MCF 10A (cell line): ENCODE measurements at regions not wholly inside any gene's neighbourhood (a gene's known extent, or its start where the extent isn't known, plus 50 kb on each side); places are given as distances from the start of the nearest gene placed in this dataset.
A peak's percentile ranks its signal among the peaks of the same experiment; 100 is the strongest.

Experiments used
- BruUV-seq: library from RNA; stranded (reverse); fragments of 400-500 nt; replicated peaks from 2 replicates; lab custom pipeline; 2021; lab: Mats Ljungman, UMichigan
- CTCF ChIA-PET: fragments of 300-600 bp; sonication (Branson Sonifier 250); formaldehyde crosslinking; extraction: SDS; loops from one replicate; lab custom pipeline; 2021; ENCODE audit warnings: antibody characterized with exemption, inconsistent platforms; lab: Yijun Ruan, JAX
- POLR2A ChIA-PET: fragments of 300-600, 350-650 bp; sonication (Branson Sonifier 250); formaldehyde crosslinking; extraction: SDS; loops from one replicate; lab custom pipeline; 2020; ENCODE audit warnings: antibody characterized with exemption, inconsistent platforms; lab: Yijun Ruan, JAX
- DNase-seq: peaks from one replicate; pipeline ENCODE4 v3.0.0-alpha.2; 2018; ENCODE audit not compliant: unreplicated experiment
- H3K27ac Mint-ChIP-seq: one replicate; pipeline ENCODE4 v1.8.0; 2022; ENCODE audit warnings: mild to moderate bottlenecking, low read depth, mixed read lengths; ENCODE audit not compliant: unreplicated experiment
- H3K27me3 Mint-ChIP-seq: one replicate; pipeline ENCODE4 v1.8.0; 2022; ENCODE audit warnings: mixed read lengths; ENCODE audit not compliant: insufficient read depth, unreplicated experiment
- H3K36me3 Mint-ChIP-seq: one replicate; pipeline ENCODE4 v1.8.0; 2022; ENCODE audit warnings: mild to moderate bottlenecking, moderate library complexity, mixed read lengths; ENCODE audit not compliant: insufficient read depth, unreplicated experiment
- H3K4me1 Mint-ChIP-seq: one replicate; pipeline ENCODE4 v1.8.0; 2022; ENCODE audit warnings: mixed read lengths; ENCODE audit not compliant: insufficient read depth, unreplicated experiment
- H3K4me3 Mint-ChIP-seq: one replicate; pipeline ENCODE4 v1.8.0; 2022; ENCODE audit warnings: mild to moderate bottlenecking, moderate library complexity, mixed read lengths; ENCODE audit not compliant: unreplicated experiment
- H3K9me3 Mint-ChIP-seq: one replicate; pipeline ENCODE4 v1.8.0; 2022; ENCODE audit warnings: mixed read lengths; ENCODE audit not compliant: unreplicated experiment
- intact Hi-C: fragments of 100-400 bp; cut with micrococcal nuclease; formaldehyde crosslinking; loops from 2 replicates; pipeline ENCODE4 v1.14.1; 2022
- TF ChIP-seq, protein P1 (sequence below): fragments of 200-600 bp; IDR thresholded peaks from one replicate; pipeline ENCODE4 v1.8.0; 2022; ENCODE audit warnings: antibody characterized with exemption, mild to moderate bottlenecking; ENCODE audit not compliant: unreplicated experiment

DNA sequence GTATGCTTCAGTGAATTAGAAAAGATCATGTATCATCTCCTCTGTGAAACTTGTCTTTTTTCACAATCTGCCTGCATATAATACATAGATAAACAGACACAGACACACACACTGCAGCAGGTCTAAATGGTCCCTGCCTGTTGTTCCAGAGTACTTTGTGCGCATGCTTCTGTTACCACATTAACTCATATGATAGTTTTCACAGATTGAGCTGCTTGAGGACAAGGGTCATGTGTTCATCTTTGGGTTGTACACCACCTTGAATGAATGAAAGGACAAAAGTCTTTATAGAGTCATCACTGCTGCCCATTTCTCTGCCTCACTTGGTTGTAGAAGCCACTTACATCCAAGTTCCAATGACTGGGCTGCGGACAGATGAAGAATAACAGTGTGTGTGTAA is 72.7 kb upstream of the GLS start:
- intact Hi-C loops = no loop called here
- H3K36me3 Mint-ChIP-seq = no peaks in the 10 kb centered on the region
- POLR2A ChIA-PET = no interaction called here
- no peaks in the 10 kb centered on the region for H3K9me3 Mint-ChIP-seq
- peaks cover 10% of the 10 kb centered on the region for H3K4me1 Mint-ChIP-seq
- no peaks in the 10 kb centered on the region for H3K27me3 Mint-ChIP-seq
- DNase-seq = no peak
- no peak overlapping the region for H3K27ac Mint-ChIP-seq
- BruUV-seq = no TSS peak
- CTCF ChIA-PET = interaction anchor here (0.6 kb wide), 2 partner anchors 424 to 1185 kb away, joined by 3 to 4 read pairs; no protein-coding TSS in a partner anchor
- H3K4me3 Mint-ChIP-seq = no peak overlapping the region
- TF ChIP-seq, protein P1, sequence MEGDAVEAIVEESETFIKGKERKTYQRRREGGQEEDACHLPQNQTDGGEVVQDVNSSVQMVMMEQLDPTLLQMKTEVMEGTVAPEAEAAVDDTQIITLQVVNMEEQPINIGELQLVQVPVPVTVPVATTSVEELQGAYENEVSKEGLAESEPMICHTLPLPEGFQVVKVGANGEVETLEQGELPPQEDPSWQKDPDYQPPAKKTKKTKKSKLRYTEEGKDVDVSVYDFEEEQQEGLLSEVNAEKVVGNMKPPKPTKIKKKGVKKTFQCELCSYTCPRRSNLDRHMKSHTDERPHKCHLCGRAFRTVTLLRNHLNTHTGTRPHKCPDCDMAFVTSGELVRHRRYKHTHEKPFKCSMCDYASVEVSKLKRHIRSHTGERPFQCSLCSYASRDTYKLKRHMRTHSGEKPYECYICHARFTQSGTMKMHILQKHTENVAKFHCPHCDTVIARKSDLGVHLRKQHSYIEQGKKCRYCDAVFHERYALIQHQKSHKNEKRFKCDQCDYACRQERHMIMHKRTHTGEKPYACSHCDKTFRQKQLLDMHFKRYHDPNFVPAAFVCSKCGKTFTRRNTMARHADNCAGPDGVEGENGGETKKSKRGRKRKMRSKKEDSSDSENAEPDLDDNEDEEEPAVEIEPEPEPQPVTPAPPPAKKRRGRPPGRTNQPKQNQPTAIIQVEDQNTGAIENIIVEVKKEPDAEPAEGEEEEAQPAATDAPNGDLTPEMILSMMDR = no peak

DNA sequence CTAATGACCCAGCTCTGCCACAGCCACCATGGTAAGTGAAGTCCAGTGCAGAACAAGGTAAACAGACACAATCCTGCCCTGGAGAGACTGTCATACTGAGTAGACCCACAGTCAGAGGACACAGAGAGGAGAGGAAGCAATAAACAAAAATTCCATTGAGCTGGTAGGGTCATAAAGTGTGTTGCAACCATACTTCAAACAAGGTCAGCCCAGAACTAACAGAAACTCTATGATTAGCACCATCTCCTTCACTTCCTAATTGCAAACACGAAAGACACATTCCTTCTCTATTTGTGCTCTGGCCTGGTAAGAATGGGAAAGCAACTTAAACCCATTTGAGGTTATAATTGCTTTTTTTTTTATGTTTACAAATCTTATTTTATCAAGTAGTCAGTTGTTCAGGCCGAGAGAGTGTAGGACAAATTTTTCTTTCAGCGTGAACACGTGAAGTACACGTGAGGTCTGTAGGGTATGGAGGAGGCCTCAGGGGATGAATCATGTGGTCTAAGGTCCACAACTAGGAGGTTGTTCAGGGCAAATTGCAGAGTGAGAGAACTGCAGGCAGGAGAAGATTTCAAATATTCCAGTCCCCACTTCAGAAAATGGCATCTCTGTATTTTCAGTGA is 71.4 kb upstream of the GLS start:
- intact Hi-C loops = no loop called here
- Mint-ChIP-seq H3K27ac (no peak overlapping the region), H3K4me3 (no peak overlapping the region), H3K27me3 (no peaks in the 10 kb centered on the region), H3K36me3 (no peaks in the 10 kb centered on the region), H3K9me3 (no peaks in the 10 kb centered on the region), H3K4me1 (peaks cover 10% of the 10 kb centered on the region)
- ChIA-PET POLR2A (no interaction called here), CTCF (interaction anchor here (0.6 to 1.2 kb wide), 3 partner anchors 26 to 129 kb away, joined by 3 read pairs; no protein-coding TSS in a partner anchor)
- no TSS peak for BruUV-seq
- no peak for DNase-seq
- TF ChIP-seq, protein P1 = no peak

DNA sequence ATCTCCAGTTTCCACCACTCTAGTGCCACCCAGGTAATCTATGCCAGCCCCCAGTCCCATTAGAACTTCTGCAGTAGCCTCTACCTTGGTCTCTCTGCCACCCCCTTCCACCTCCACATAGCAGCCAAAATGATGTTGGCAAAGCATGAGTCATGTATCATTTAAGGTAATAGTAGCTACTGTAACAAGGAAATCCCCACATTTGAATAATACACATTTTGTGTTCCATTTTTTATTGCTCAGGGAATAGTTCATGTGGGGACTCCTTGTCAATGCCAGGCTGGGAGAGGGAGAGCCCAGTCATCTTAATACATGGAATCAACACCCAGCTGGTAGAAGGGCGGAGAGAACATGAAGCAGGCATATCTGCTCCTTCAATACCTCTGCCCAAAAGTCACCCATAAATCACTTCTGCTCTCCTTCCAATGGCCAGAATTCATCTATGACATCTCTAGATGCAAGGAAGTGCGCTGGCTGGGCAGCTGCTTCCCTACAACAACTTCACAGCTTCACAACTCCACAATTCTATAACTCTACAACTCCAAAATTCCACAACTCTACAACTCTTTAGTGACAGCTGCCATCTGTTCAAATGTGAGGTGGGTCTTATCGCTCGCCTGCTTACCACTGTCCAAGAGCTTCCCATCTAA is 70.6 kb upstream of the GLS start:
- H3K4me3 Mint-ChIP-seq = no peak overlapping the region

DNA sequence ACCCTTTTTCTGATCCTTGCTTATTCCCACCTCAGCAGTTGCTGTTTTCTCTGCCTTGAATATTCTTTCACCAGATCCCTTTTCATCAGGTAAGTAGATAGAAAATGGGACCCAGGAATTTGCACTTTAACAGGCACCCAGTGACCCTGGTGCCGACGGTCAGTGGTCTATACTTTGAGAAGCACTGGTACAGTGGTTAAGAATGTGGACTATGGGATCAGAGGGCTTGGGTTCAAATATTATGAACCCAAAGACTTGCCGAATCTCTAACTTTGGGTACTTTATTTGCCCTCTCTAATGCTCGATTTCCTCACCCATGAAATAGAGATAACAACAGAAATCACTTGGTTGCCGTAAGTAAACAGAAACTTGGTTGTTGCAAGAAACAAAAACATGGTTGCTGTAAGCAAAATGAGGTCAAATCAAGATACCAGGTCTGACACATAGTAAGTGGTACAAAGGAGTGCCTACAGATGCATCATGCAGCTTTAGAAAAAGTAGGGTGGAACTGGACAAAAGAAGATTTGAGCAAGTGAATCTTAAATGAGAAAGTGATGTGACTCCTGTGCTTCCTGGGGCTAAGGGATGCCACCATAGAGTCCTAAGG is 69.5 kb upstream of the GLS start:
- H3K4me1 Mint-ChIP-seq = peaks cover 10% of the 10 kb centered on the region
- no peak overlapping the region for H3K4me3 Mint-ChIP-seq
- H3K36me3 Mint-ChIP-seq = no peaks in the 10 kb centered on the region
- no peak for DNase-seq
- intact Hi-C loops = no loop called here
- no TSS peak for BruUV-seq
- H3K27me3 Mint-ChIP-seq = no peaks in the 10 kb centered on the region
- peaks cover 2% of the 10 kb centered on the region for H3K9me3 Mint-ChIP-seq
- no peak overlapping the region for H3K27ac Mint-ChIP-seq
- TF ChIP-seq, protein P1 = no peak
- CTCF ChIA-PET = no interaction called here
- POLR2A ChIA-PET = no interaction called here

More for the DNA sequence above, 70.6 kb upstream of the GLS start:
- no peaks in the 10 kb centered on the region for H3K9me3 Mint-ChIP-seq
- no TSS peak for BruUV-seq
- no peak overlapping the region for H3K27ac Mint-ChIP-seq
- peak; percentile 26 for DNase-seq
- TF ChIP-seq, protein P1 = no peak
- POLR2A ChIA-PET = interaction anchor here (0.9 kb wide), 1 partner anchor 28 kb away, joined by 4 read pairs; no protein-coding TSS in a partner anchor
- intact Hi-C loops = no loop called here
- H3K4me1 Mint-ChIP-seq = peaks cover 10% of the 10 kb centered on the region
- H3K27me3 Mint-ChIP-seq = no peaks in the 10 kb centered on the region
- H3K36me3 Mint-ChIP-seq = no peaks in the 10 kb centered on the region
- CTCF ChIA-PET = interaction anchor here (1.0 to 1.2 kb wide), 2 partner anchors 27 to 41 kb away, joined by 3 read pairs; no protein-coding TSS in a partner anchor
